HG03159 (cell line): ENCODE measurements at regions not wholly inside any gene's neighbourhood (a gene's known extent, or its start where the extent isn't known, plus 50 kb on each side); places are given as distances from the start of the nearest gene placed in this dataset.
"Not testable (repeated sequence)": the region's sequence is repeated elsewhere in the genome, so short reads cannot be mapped to it uniquely, and the experiment has no call there.

Experiments
- ATAC-seq: cut with Tn5 transposase; IDR thresholded peaks from one replicate; pipeline ENCODE4 v1.9.1; 2021; ENCODE audit warnings: mild to moderate bottlenecking, moderate library complexity; ENCODE audit not compliant: unreplicated experiment

- no peak for ATAC-seq
Measured at GRCh38 chr1:168825129-168825528, 96.1 kb upstream of the DPT start.

- no peak for ATAC-seq
Measured at GRCh38 chr1:168825820-168826219, 96.8 kb upstream of the DPT start.

- ATAC-seq: no peak
Measured at GRCh38 chr1:168826269-168826668, 97.3 kb upstream of the DPT start.

DNA sequence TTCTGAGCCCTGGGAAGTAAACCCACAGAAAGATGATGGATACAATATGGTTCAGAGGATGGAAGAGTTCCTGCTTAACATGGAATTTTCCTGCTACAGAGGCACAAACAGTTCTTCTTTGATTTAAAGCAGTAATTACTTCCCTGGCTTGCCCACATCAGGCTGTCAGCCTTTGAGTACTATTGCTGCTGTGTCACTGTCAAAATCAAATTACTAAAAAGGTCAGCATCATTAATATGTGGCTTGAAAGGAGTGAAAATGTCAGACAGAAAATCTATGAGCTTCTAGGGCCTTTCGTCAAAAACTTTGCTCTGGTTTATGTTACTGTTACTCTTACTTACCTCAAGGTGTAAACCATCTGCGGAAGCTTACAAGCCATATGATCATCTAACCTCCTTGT lies 98.6 kb upstream of the DPT start:
- ATAC-seq: no peak

GRCh38 chr1:168829876-168830275 lies 100.9 kb upstream of the DPT start:
- no peak for ATAC-seq

- no peak for ATAC-seq
Measured at GRCh38 chr1:168830562-168830961, 101.6 kb upstream of the DPT start.

GRCh38 chr1:168832661-168833060 lies 103.7 kb upstream of the DPT start:
- no peak for ATAC-seq

GRCh38 chr1:168833362-168833761 lies 104.4 kb upstream of the DPT start:
- no peak for ATAC-seq

DNA sequence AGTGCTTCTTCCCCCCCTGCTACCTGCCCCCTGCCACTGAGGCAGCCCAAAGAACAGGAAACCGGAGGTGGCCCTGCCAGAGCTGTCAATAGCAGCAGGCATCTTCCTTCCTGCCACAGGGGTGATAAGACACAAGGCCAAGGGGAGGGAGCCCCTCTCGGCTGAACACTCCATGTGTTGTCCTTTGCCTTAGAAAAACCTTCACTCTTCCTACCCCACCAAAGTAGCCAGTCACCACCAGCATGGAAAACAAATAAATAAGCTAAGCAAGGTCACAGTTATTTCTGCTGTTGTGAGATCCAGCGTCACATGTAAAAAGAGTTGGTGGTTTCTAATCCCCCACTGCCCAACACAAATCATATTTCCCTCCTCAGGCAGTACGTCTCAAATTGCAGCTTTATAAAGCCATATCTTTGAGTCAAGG lies 104.8 kb upstream of the DPT start:
- ATAC-seq: no peak

- ATAC-seq: no peak
Measured at GRCh38 chr1:168834225-168834872, 105.3 kb upstream of the DPT start.

- ATAC-seq: no peak
Measured at GRCh38 chr1:168835176-168835575, 106.2 kb upstream of the DPT start.

DNA sequence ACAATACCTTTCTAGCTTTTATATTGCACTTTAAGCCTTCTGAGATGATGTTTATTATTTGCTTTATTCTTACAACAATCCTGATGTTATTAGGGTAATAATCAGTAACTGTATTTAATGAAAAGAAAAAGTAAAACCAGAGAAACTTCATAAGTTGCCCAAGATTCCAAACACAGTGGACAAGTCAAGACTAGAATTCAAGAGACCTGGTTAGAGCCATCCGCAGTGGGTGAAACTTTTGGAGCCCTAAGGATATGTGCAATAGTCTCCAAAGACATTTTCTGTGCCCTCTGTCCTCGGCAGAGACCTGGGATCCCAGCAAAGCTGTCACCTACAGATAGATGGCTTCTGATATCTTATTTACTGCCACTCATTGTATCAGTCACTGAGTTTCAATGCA lies 106.8 kb upstream of the DPT start:
- no peak for ATAC-seq

DNA sequence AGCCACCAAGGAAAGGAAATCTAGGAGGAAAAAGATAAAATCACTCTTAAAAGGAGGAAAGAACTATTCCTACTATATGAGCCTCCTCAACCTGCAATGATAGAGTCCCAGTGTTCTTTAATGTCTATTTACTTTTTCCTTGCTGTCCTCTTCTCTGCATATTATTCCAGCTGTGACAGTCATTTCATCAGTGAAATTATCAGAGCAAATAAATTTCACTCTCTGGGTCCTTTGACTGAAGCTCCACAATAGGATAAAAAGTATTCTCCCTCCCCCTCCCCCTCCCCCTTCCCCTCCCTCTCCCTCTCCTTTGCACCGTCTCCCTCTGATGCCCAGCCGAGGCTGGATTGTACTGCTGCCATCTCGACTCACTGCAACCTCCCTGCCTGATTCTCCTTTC lies 107.5 kb upstream of the DPT start:
- ATAC-seq: no peak

DNA sequence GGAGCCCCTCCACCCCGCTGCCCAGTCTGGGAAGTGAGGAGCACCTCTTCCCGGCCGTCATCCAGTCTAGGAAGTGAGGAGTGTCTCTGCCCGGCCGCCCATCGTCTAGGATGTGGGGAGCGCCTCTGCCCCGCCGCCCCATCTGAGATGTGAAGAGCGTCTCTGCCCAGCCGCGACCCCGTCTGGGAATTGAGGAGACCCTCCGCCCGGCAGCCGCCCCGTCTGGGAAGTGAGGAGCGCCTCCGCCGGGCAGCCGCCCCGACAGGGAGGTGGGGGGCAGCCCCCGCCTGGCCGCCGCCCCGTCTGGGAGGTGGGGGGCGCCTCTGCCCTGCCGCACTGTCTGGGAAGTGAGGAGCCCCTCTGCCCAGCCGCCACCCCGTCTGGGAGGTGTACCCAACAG lies 108.2 kb upstream of the DPT start:
- ATAC-seq: not testable (repeated sequence)

GRCh38 chr1:168842306-168842705 lies 113.3 kb upstream of the DPT start:
- ATAC-seq: no peak

DNA sequence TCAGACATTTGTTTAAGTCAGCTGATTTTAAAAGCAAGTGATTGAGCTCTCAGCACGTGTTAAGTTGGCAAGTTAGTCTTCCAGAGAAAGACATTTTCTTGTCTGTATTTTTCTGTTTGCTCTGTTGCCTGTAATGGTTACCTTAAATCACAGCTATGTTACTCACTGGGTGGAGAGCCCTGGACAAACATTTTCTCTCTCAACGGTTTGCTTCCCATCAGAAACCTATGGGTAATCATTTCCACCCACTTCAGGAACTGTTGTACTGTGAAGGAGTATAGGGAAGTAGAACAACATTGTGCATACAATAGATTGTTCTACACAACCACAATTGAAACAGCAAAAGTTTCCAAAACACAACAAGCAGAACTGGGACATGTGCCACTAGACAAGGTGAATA lies 113.9 kb upstream of the DPT start:
- no peak for ATAC-seq

DNA sequence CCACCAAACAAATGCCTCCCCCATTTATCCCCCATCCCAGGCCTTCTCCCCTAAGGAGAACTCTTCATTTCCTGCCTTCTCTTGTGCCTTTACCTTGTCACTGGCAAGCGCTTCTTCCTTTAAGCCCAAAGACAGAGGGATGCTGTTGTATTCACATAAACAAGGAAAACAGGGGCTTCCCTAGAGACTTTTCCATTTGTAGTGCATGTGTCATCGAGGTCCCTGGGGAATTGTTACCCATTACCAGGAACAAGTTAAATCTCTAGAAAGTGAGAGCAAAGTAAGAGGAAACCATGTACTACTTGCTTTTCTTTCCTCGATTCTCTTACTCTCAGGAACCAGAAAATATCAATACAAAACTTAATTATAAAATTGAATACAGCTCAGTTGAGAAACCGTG lies 114.4 kb upstream of the DPT start:
- ATAC-seq: no peak

- no peak for ATAC-seq
Measured at GRCh38 chr1:168843950-168844349, 114.9 kb upstream of the DPT start.

GRCh38 chr1:168845140-168845539 lies 116.1 kb upstream of the DPT start:
- no peak for ATAC-seq

GRCh38 chr1:168848051-168848450 lies 119.0 kb upstream of the DPT start:
- no peak for ATAC-seq

DNA sequence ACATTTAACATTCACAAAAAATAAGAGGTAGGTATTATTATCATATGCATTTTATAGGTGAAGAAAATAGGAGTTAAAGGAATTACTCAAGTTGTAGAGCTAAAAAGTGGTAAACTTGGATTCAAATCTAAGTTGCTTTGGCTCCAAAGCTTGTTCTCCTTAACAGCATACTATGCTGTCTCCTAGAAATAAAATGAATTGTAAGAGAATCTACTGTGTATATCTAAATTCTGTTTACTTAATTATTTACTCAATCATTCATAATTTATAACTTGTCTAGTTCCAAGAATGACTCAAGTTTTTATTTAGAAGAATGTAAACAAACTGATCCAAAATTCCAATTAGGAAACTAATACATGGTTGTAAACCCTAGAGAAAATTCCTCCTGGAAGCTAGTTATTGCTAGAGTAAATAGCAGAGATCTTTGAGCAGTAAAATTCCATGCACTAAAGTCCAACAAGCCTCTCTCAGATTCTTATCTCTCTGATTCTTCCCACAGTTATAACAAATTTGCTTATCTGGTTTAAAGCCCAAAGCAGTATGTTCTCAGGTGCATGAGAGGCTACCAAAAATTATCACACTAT lies 132.5 kb upstream of the DPT start:
- no peak for ATAC-seq

GRCh38 chr1:168863772-168864171 lies 134.8 kb upstream of the DPT start:
- no peak for ATAC-seq

GRCh38 chr1:168864266-168864665 lies 135.3 kb upstream of the DPT start:
- ATAC-seq: no peak
